Gastrocnemius medialis (tissue), 4 donors: ENCODE measurements at regions not wholly inside any gene's neighbourhood (a gene's known extent, or its start where the extent isn't known, plus 50 kb on each side); places are given as distances from the start of the nearest gene placed in this dataset.

Source experiments
- POLR2A ChIP-seq, 2 donors: fragments of 450-650 bp; IDR thresholded peaks; one replicate each; pipeline ENCODE4 v1.6.1; 2017; ENCODE audit warnings: antibody characterized with exemption in 2 of 2, mild to moderate bottlenecking in 2 of 2, moderate library complexity in 2 of 2
- TF ChIP-seq, protein P1 (sequence below), 5 experiments: fragments of 450-650 bp in 3 of 5; fragments of 200-600 bp in 2 of 5; sonication (generic) in 2 of 5; IDR thresholded peaks in 4 of 5; conservative IDR thresholded peaks in 1 of 5; 1 replicate in 4 of 5; 2 replicates in 1 of 5; pipeline ENCODE4 v1.5.1; 2016 to 2019; ENCODE audit warnings: antibody characterized with exemption in 5 of 5, mild to moderate bottlenecking in 3 of 5, moderate library complexity in 3 of 5

DNA sequence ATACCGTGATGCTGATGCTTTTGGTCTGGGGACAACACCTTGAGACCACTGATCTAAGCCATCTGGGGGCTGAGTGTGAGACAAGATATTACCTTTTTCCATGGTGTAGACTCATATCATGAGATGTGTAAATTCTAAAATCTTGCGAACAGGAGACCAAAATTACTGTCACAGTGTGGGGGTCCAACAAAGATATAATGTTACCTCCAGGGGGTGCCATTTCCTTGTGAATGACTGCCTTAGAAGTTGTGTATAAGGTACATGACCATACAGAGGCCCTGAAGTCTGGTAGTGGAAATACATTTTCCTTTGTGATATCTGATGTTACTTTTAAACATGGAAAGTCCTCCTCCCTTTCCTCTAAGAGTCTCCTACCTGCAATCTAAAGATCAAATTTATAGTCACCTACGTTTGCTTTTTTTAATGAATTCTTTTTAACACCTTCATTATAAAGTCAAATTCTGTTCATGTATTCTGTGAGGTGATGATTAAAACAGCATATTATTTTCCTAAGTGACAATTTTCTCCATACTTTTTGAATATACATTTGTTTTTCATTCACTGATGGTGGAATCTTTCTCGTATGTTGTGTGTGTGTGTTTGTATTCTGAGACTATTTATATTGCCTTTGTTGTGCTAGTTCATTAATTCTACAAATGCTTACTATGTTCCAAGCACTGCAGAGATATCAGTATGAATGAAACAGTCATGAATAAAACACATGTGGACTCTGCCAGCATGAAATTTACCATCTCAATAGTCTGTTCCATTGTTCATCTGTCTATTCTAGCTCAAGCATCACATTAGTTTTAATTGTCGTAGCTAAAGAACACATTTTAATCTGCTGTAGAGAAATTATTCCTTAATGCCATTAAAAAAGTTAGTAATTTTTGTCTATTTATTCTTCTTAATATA lies 113.7 kb downstream of the RFC3 start:
- TF ChIP-seq, protein P1, sequence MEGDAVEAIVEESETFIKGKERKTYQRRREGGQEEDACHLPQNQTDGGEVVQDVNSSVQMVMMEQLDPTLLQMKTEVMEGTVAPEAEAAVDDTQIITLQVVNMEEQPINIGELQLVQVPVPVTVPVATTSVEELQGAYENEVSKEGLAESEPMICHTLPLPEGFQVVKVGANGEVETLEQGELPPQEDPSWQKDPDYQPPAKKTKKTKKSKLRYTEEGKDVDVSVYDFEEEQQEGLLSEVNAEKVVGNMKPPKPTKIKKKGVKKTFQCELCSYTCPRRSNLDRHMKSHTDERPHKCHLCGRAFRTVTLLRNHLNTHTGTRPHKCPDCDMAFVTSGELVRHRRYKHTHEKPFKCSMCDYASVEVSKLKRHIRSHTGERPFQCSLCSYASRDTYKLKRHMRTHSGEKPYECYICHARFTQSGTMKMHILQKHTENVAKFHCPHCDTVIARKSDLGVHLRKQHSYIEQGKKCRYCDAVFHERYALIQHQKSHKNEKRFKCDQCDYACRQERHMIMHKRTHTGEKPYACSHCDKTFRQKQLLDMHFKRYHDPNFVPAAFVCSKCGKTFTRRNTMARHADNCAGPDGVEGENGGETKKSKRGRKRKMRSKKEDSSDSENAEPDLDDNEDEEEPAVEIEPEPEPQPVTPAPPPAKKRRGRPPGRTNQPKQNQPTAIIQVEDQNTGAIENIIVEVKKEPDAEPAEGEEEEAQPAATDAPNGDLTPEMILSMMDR (IDR thresholded peaks at IDR 0.05 in 4 of 5, conservative IDR thresholded peaks at IDR 0.05 in 1 of 5) = peak in 3 of 5 experiments; percentile 20 to 30 (median 27)
- TF ChIP-seq POLR2A (IDR thresholded peaks at IDR 0.05) = no peak
